UCSD-AML1 (cell line): ENCODE measurements at regions not wholly inside any gene's neighbourhood (a gene's known extent, or its start where the extent isn't known, plus 50 kb on each side); places are given as distances from the start of the nearest gene placed in this dataset.

Experiments
- DNase-seq: peaks from one replicate; lab custom pipeline; 2025; ENCODE audit not compliant: unreplicated experiment; lab: John Stamatoyannopoulos, UW

GRCh38 chr4:163582703-163583102 is 88.2 kb downstream of the TMA16 start:
- DNase-seq: no peak

- DNase-seq: no peak
Observed at GRCh38 chr4:163587867-163588266, 93.4 kb downstream of the TMA16 start.

- no peak for DNase-seq
Observed at GRCh38 chr4:163588532-163588931, 94.0 kb downstream of the TMA16 start.

GRCh38 chr4:163590103-163590502 is 95.6 kb downstream of the TMA16 start:
- DNase-seq: no peak

GRCh38 chr4:163590619-163591264 is 96.3 kb downstream of the TMA16 start:
- no peak for DNase-seq

- no peak for DNase-seq
Observed at GRCh38 chr4:163591614-163592020, 97.1 kb downstream of the TMA16 start.

GRCh38 chr4:163592212-163592611 is 97.7 kb downstream of the TMA16 start:
- DNase-seq: no peak

GRCh38 chr4:163595580-163595979 is 101.1 kb downstream of the TMA16 start:
- DNase-seq: no peak

GRCh38 chr4:163598028-163598427 is 103.5 kb downstream of the TMA16 start:
- DNase-seq: no peak

- no peak for DNase-seq
Observed at GRCh38 chr4:163598489-163598888, 104.0 kb downstream of the TMA16 start.

GRCh38 chr4:163600727-163601126 is 106.2 kb downstream of the TMA16 start:
- DNase-seq: no peak

- no peak for DNase-seq
Observed at GRCh38 chr4:163603257-163603656, 108.8 kb downstream of the TMA16 start.

- no peak for DNase-seq
Observed at GRCh38 chr4:163606896-163607691, 112.6 kb downstream of the TMA16 start.

- DNase-seq: no peak
Observed at GRCh38 chr4:163609019-163609418, 114.5 kb downstream of the TMA16 start.

GRCh38 chr4:163610648-163611047 is 116.2 kb downstream of the TMA16 start:
- DNase-seq: no peak

GRCh38 chr4:163611182-163611581 is 116.7 kb downstream of the TMA16 start:
- DNase-seq: no peak

- no peak for DNase-seq
Observed at GRCh38 chr4:163611784-163612445, 117.4 kb downstream of the TMA16 start.

GRCh38 chr4:163612762-163613161 is 118.3 kb downstream of the TMA16 start:
- no peak for DNase-seq

- no peak for DNase-seq
Observed at GRCh38 chr4:163613383-163613782, 118.9 kb downstream of the TMA16 start.

GRCh38 chr4:163614866-163615265 is 120.4 kb downstream of the TMA16 start:
- no peak for DNase-seq

- DNase-seq: no peak
Observed at GRCh38 chr4:163618845-163619244, 124.4 kb downstream of the TMA16 start.

GRCh38 chr4:163620738-163621137 is 126.2 kb downstream of the TMA16 start:
- no peak for DNase-seq
